ENCODE measurements at regions not wholly inside any gene's neighbourhood (a gene's known extent, or its start where the extent isn't known, plus 50 kb on each side); places are given as distances from the start of the nearest gene placed in this dataset.

- TF ChIP-seq CTCF (optimal IDR thresholded peaks at IDR 0.05 in 1 of 3, IDR thresholded peaks at IDR 0.05 in 1 of 3, conservative IDR thresholded peaks at IDR 0.05 in 1 of 3; ENCODE audit: extremely low read depth in 1 of 3, insufficient read depth in 2 of 3, low read length in 3 of 3) (peak; percentile 4 to 49 (median 11)), EZH2 (IDR thresholded peaks at IDR 0.05; ENCODE audit: low read length) (no peak)
Measured at GRCh38 chr10:47165168-47165710, 134.8 kb upstream of the GDF10 start.
